SIG-M5 (cell line): ENCODE measurements at regions not wholly inside any gene's neighbourhood (a gene's known extent, or its start where the extent isn't known, plus 50 kb on each side); places are given as distances from the start of the nearest gene placed in this dataset.
"Not testable (repeated sequence)": the region's sequence is repeated elsewhere in the genome, so short reads cannot be mapped to it uniquely, and the experiment has no call there.

Experiments used
- DNase-seq: peaks from one replicate; lab custom pipeline; 2025; lab: John Stamatoyannopoulos, UW

DNA sequence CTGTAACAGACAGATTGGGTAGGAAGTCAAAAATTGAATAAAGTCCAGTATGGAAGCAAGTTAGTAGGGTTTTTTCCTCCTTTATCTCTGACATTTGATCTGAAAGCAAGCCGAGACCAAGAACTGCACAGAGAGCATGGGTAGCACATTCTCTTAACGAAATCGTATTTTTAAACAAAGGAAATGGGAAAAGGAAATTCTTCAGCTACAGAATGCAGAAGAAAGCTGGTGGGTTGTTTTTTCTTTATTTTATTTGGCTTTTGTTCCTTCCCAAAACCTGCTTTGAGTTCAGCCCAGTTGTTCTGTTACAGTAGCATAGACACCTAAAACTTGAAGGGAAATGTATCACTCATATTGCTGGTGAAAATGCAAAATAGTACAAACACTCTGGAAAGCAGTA is 397.0 kb downstream of the GBE1 start:
- DNase-seq, result no peak

DNA sequence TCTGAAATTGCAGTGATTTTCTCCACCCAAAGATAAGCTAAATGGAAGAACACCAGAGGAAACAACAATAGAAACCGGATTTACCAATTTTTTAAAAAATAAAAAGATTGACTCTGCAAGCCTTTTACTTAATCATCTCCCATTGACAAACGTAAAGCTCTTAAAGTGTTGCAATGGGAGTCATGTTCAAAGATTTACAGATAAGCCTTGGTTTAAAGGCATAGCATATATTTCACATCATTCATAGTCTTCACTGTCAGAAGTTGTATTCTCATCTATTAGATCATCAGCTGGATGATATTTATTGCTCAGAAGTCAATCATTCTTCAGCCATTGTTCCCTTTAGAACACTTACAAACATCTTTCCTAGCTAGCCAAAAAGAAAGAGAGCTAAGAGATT is 397.6 kb downstream of the GBE1 start:
- no peak for DNase-seq

DNA sequence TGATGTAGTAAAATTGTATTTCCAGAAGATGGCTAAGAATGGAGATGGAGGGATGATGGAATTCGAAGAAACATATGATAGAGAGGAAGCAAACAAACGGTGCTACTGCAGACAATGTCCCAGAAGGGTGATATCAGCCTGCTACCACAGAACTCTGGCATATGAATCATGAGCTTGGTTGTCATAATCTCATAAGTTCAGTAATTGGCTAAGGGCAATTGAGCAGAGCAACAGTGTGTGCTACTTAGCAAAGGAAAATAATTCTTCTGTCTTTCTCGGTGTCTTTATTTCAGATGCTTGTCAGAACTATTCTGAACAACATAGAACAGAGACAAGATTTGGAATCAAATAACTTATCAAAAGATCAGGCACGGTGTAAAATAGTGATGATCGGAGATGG is 407.3 kb downstream of the GBE1 start:
- no peak for DNase-seq

- no peak for DNase-seq
Observed at GRCh38 chr3:81352867-81353266, 408.6 kb downstream of the GBE1 start.

GRCh38 chr3:81349816-81350340 is 411.6 kb downstream of the GBE1 start:
- DNase-seq, result no peak

DNA sequence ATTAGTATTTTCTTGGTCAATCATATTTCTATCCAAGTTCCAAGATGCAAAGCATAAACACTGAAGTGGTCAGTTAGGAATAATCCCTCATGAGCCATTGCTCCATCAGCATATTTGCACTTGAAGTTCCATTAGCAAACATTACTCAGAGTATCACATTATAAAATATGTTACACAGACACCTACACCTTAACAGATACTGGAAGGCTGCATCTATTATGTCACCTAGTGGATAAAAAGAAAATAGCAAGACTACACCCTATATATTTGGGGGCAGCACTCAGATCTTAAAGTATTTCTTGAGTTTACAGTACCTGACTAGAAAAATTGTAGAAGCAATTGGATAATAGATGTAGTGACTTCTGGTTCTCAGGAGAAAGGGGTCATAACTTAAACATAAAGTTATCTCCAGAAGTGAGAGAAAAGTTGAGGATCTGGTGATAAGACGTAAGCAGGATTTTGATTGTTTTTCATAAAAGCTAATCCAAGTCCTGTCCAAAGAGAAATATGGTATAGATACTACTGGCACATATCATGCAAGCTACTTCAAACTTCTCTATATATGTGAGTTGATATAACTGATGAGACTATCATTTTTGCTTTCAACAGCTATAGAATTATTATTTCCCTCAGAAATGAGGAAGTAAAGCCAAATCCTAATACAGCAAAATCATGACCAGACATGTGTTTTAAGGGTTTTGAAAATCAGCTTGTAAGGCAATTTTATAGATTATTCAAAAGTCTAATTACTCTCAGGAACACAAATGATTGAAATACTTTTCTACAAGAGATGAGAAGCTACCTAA is 422.2 kb downstream of the GBE1 start:
- no peak for DNase-seq

- DNase-seq, result no peak
Observed at GRCh38 chr3:81336470-81336869, 425.0 kb downstream of the GBE1 start.

DNA sequence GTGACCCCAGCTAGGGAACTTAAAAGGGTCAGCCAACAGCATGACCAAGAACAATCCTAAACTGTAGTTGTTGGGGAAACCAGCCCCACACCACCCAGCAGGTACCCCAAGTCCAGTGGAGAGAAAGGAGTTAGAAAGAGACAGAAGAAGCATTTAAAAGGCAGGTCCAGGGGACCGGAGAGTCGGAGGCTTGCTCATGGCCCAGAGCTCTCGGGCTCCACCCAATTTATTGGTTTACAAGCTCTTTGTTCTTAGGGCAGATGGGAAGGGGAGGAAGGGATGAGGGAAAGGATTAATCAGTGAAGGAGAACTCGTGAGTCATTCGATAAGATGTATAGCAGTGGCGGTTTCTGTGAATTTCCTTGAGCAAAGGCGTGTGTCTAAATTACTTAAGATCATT is 431.6 kb downstream of the GBE1 start:
- DNase-seq, result not testable (repeated sequence)

- DNase-seq, result no peak
Observed at GRCh38 chr3:81326245-81326644, 435.2 kb downstream of the GBE1 start.

GRCh38 chr3:81320862-81321261 is 440.6 kb downstream of the GBE1 start:
- no peak for DNase-seq

- DNase-seq, result no peak
Observed at GRCh38 chr3:81315030-81315429, 446.4 kb downstream of the GBE1 start.

- no peak for DNase-seq
Observed at GRCh38 chr3:81311321-81311720, 450.1 kb downstream of the GBE1 start.

GRCh38 chr3:81308306-81308705 is 453.1 kb downstream of the GBE1 start:
- DNase-seq, result no peak

- no peak for DNase-seq
Observed at GRCh38 chr3:81307221-81307620, 454.2 kb downstream of the GBE1 start.

DNA sequence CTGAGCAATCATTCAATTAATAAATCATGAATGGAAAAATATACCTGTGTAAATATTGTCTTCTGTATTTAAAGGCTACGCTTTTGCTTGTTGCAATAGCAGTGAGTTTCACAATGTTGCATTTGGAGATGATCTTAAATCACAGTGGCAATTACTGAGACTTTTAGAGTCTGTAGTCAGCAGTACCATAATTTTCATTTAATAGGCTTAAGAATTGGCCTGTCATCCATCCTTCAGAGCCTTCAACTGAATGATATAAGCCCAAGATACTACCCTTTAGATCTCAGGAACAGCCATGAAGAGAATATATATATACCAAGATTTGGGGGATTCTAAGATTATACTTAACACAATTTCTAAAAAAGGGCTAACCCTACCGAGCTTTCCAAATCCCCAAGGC is 458.1 kb downstream of the GBE1 start:
- no peak for DNase-seq

DNA sequence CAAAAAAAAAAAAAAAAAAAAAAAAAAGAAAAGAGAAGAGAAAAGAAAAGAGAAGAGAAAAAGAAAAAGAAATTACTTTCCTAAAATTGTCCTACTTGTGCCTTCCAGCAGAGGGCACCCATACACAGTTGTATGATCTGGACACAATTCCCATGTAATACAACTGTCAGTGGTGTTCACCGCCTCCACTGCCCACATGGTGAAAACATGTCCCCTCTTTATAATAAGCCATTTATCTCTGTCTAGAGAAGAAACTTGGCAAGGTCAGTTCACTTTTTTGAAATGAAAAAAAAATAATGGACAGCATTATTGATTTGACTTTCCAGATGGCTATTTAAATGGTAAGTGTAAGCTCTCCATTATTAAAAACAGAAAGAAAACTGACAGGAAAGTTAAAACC is 459.4 kb downstream of the GBE1 start:
- no peak for DNase-seq

- no peak for DNase-seq
Observed at GRCh38 chr3:81301230-81301629, 460.2 kb downstream of the GBE1 start.

- DNase-seq, result no peak
Observed at GRCh38 chr3:81300324-81300927, 461.0 kb downstream of the GBE1 start.

DNA sequence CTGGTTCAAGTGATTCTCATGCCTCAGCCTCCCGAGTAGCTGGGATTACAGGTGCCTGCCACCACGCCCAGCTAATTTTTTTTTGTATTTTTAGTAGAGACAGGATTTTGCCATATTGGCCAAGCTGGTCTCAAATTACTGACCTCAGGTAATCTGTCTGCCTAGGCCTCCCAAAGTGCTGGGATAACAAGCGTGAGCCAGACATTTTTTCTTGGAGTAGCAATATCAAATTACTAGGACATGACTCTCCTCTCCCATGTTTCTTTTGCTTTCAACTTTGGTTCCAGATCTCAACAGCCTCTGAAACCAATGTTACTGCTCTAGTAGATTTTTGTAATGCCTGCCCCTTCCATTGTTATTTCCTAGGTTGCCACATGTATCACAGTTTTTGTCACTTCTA is 462.0 kb downstream of the GBE1 start:
- no peak for DNase-seq

DNA sequence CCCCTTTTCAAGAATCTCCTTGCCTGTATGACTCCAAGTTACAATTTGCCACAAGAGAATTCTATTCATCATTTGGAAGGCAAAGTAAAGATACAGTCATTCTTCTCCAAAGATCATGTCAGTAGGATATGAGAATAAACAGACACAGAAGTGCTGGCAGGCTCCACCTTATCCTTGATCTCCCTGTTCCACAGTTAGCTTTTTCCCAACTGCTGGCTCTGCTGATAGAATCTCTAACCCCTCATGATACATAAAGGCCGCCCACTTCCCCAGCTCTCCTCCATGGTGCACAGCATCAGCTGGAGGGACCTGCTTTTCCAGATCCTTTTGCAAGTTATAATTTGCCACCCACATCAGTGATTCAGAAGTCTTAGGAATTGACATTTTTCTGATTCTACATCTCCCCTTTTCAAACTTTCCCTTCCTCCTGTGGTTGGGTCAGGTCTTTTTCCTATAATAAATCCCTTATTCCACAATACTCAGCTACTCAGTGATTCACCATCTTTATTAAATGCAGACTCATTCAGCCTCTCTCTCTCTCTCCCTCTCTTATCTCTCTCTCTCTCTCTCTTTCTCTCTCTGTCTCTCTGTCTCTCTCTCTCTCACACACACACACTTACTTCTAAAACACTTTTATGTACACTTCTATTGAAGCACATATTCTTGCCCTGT is 465.4 kb downstream of the GBE1 start:
- DNase-seq, result no peak

- no peak for DNase-seq
Observed at GRCh38 chr3:81293156-81293555, 468.3 kb downstream of the GBE1 start.

DNA sequence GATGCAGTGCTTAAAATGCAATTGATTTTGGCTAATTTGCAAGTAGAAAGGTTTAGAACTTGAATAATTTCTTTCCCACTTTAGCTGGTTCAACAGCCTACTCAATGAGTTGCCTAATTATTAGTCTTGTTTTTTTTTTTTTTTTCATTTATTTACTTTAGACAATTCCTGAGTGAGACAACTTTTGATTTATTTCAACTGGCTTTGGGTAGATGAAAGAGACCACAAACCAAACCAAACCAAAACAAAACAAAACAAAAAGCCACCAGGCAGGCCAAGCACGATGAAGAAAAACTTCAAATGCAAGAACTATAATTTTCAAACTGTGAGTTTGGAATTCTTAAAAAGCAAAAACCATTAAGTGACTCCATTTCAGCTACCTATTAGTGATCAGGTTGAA is 469.9 kb downstream of the GBE1 start:
- DNase-seq, result no peak

- DNase-seq, result no peak
Observed at GRCh38 chr3:81289676-81290075, 471.8 kb downstream of the GBE1 start.
